WTC11 (cell line): ENCODE measurements at regions not wholly inside any gene's neighbourhood (a gene's known extent, or its start where the extent isn't known, plus 50 kb on each side); places are given as distances from the start of the nearest gene placed in this dataset.

Source experiments
- ATAC-seq: fragments of 200-7000 bp; cut with Tn5 transposase; 2 replicates; pipeline ENCODE4 v1.10.0; 2021; ENCODE audit warnings: mild to moderate bottlenecking, moderate library complexity
- CTCF ChIA-PET: fragments of 300-600 bp; sonication (Branson Sonifier 250); formaldehyde crosslinking; loops from one replicate; lab custom pipeline; 2021; ENCODE audit warnings: antibody characterized with exemption; lab: Charles Lee
- POLR2A ChIA-PET: fragments of 350-600 bp; sonication (Branson Sonifier 250); formaldehyde crosslinking; loops from one replicate; lab custom pipeline; 2021; ENCODE audit warnings: antibody characterized with exemption; lab: Charles Lee
- DNase-seq: peaks from one replicate; pipeline ENCODE4 v3.0.0; 2021; ENCODE audit warnings: low spot score
- H3K27ac Mint-ChIP-seq: 2 replicates; pipeline ENCODE4 v1.8.0; 2021; ENCODE audit warnings: mixed read lengths
- H3K27me3 Mint-ChIP-seq: 2 replicates; pipeline ENCODE4 v1.8.0; 2021; ENCODE audit warnings: low read depth, mild to moderate bottlenecking, moderate library complexity, mixed read lengths
- H3K36me3 Mint-ChIP-seq: 2 replicates; pipeline ENCODE4 v1.8.0; 2021; ENCODE audit warnings: mixed read lengths
- H3K4me1 Mint-ChIP-seq: 2 replicates; pipeline ENCODE4 v1.8.0; 2022; ENCODE audit warnings: mixed read lengths
- H3K4me3 Mint-ChIP-seq: 2 replicates; pipeline ENCODE4 v1.8.0; 2021; ENCODE audit warnings: mild to moderate bottlenecking, moderate library complexity, mixed read lengths
- H3K9me3 Mint-ChIP-seq: 2 replicates; pipeline ENCODE4 v1.8.0; 2021; ENCODE audit warnings: mixed read lengths
- AFF4 ChIP-seq: sonication (generic); formaldehyde crosslinking; IDR thresholded peaks from 2 replicates; pipeline ENCODE4 v1.8.1; 2023; ENCODE audit warnings: mild to moderate bottlenecking, missing genetic modification reagents, borderline replicate concordance
- AR ChIP-seq: fragments of 250-450 bp; sonication (Bioruptor Pico); IDR thresholded peaks from 2 replicates; pipeline ENCODE4 v1.9.0; 2021; ENCODE audit warnings: mild to moderate bottlenecking
- CBFB ChIP-seq: sonication (generic); formaldehyde crosslinking; IDR thresholded peaks from 2 replicates; pipeline ENCODE4 v1.8.1; 2022; ENCODE audit warnings: mild to moderate bottlenecking, low read depth, missing genetic modification reagents
- CDX4 ChIP-seq: fragments of 250-450 bp; sonication (Bioruptor Pico); IDR thresholded peaks from 2 replicates; pipeline ENCODE4 v1.9.0; 2021; ENCODE audit warnings: moderate library complexity, mild to moderate bottlenecking, inconsistent platforms, borderline replicate concordance
- ELF4 ChIP-seq: sonication (generic); formaldehyde crosslinking; IDR thresholded peaks from 2 replicates; pipeline ENCODE4 v1.8.1; 2022; ENCODE audit warnings: low read depth, mild to moderate bottlenecking, moderate library complexity, missing genetic modification reagents
- EMX1 ChIP-seq: fragments of 250-450 bp; sonication (Bioruptor Pico); IDR thresholded peaks from 2 replicates; pipeline ENCODE4 v1.8.0; 2021; ENCODE audit warnings: mild to moderate bottlenecking
- JAZF1 ChIP-seq: fragments of 250-450 bp; sonication (Bioruptor Pico); IDR thresholded peaks from 2 replicates; pipeline ENCODE4 v1.9.0; 2021; ENCODE audit warnings: moderate library complexity, mild to moderate bottlenecking, inconsistent platforms
- MLX ChIP-seq: sonication (generic); formaldehyde crosslinking; IDR thresholded peaks from 2 replicates; pipeline ENCODE4 v1.8.1; 2023; ENCODE audit warnings: mild to moderate bottlenecking, missing genetic modification reagents, moderate library complexity
- NFYB ChIP-seq: sonication (generic); formaldehyde crosslinking; conservative IDR thresholded peaks from 2 replicates; pipeline ENCODE4 v1.8.0; 2022; ENCODE audit warnings: low read depth, missing genetic modification reagents
- PREB ChIP-seq: sonication (generic); formaldehyde crosslinking; IDR thresholded peaks from 2 replicates; pipeline ENCODE4 v1.8.1; 2022; ENCODE audit warnings: mild to moderate bottlenecking, missing genetic modification reagents, moderate library complexity, borderline replicate concordance
- SMAD3 ChIP-seq: sonication (generic); formaldehyde crosslinking; IDR thresholded peaks from 2 replicates; pipeline ENCODE4 v1.8.0; 2022; ENCODE audit warnings: missing genetic modification reagents, mild to moderate bottlenecking, borderline replicate concordance
- SOX15 ChIP-seq: fragments of 250-450 bp; sonication (Bioruptor Pico); IDR thresholded peaks from 2 replicates; pipeline ENCODE4 v1.9.0; 2021; ENCODE audit warnings: mild to moderate bottlenecking
- TEAD1 ChIP-seq: sonication (generic); formaldehyde crosslinking; IDR thresholded peaks from 2 replicates; pipeline ENCODE4 v1.8.0; 2022; ENCODE audit warnings: mild to moderate bottlenecking, missing genetic modification reagents
- ZBTB43 ChIP-seq: sonication (generic); formaldehyde crosslinking; IDR thresholded peaks from 2 replicates; pipeline ENCODE4 v1.8.1; 2023; ENCODE audit warnings: mild to moderate bottlenecking, missing genetic modification reagents
- ZNF232 ChIP-seq: sonication (generic); formaldehyde crosslinking; IDR thresholded peaks from 2 replicates; pipeline ENCODE4 v1.8.0; 2022; ENCODE audit warnings: mild to moderate bottlenecking, missing genetic modification reagents
- ZNF263 ChIP-seq: sonication (generic); formaldehyde crosslinking; IDR thresholded peaks from 2 replicates; pipeline ENCODE4 v1.8.1; 2022; ENCODE audit warnings: low read depth, mild to moderate bottlenecking, moderate library complexity, missing genetic modification reagents
- ZNF425 ChIP-seq: fragments of 250-450 bp; sonication (Bioruptor Pico); conservative IDR thresholded peaks from 2 replicates; pipeline ENCODE4 v1.9.0; 2021; ENCODE audit warnings: mild to moderate bottlenecking
- ZNF512 ChIP-seq: sonication (generic); formaldehyde crosslinking; IDR thresholded peaks from 2 replicates; pipeline ENCODE4 v1.8.1; 2022; ENCODE audit warnings: missing genetic modification reagents, borderline replicate concordance
- ZNF671 ChIP-seq: fragments of 250-450 bp; sonication (Bioruptor Pico); IDR thresholded peaks from 2 replicates; pipeline ENCODE4 v1.8.0; 2021; ENCODE audit warnings: mild to moderate bottlenecking

- TF ChIP-seq ZBTB43 (CRISPR knock-in tag) (no peak), PREB (no peak), AR (CRISPR knock-in tag) (no peak), ZNF263 (CRISPR knock-in tag) (no peak), ELF4 (CRISPR knock-in tag) (no peak), TEAD1 (no peak), ZNF232 (CRISPR knock-in tag) (no peak), JAZF1 (CRISPR knock-in tag) (no peak), MLX (no peak)
These were observed 344.2 kb upstream of the E2F7 start (continued) for GRCh38 chr12:77409551-77409950.

GRCh38 chr12:77407931-77408330, 342.6 kb upstream of the E2F7 start:
- TF ChIP-seq ZNF425 (CRISPR knock-in tag) (no peak), AFF4 (no peak), JAZF1 (CRISPR knock-in tag) (no peak), ZNF512 (CRISPR knock-in tag) (no peak), CDX4 (no peak), EMX1 (no peak), CBFB (no peak), ZNF671 (CRISPR knock-in tag) (no peak), NFYB (CRISPR knock-in tag) (no peak), ZBTB43 (CRISPR knock-in tag) (no peak), SMAD3 (no peak), SOX15 (CRISPR knock-in tag) (no peak)
- DNase-seq: no peak
- no peak overlapping the region for H3K4me3 Mint-ChIP-seq
- ATAC-seq: peak; percentile 55
- ChIA-PET CTCF (interaction anchor here (1.3 kb wide), 1 partner anchor 25 kb away, joined by 3 read pairs; no protein-coding TSS in a partner anchor), POLR2A (no interaction called here)
- peaks cover 25% of the 10 kb centered on the region for H3K4me1 Mint-ChIP-seq
- no peaks in the 10 kb centered on the region for H3K9me3 Mint-ChIP-seq
- H3K36me3 Mint-ChIP-seq: no peaks in the 10 kb centered on the region
- H3K27ac Mint-ChIP-seq: no peak overlapping the region
- no peaks in the 10 kb centered on the region for H3K27me3 Mint-ChIP-seq
